ENCODE measurements at regions not wholly inside any gene's neighbourhood (a gene's known extent, or its start where the extent isn't known, plus 50 kb on each side); places are given as distances from the start of the nearest gene placed in this dataset.

DNA sequence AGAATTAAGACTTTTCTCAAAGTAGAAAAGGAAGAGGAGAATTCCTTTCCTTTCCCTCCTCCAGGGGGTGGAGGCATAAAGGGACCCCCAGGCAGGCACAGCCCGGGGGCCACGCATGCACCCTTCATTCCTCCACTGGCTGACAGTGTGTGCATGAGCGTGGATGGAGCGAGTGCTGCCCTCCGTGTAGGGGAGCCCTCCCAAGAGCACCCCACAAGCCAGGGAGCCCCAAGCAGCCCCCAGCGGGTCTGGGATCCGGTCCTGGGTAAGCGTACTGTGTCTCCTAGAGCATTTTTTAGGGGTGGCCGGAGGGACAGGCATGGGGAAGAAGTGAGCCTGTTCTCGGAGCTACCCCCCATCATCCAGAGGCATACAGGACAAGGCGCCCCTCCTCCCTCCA lies 120.5 kb downstream of the SIK1 start:
- Histone ChIP-seq H3K27ac (ENCODE audit: low read depth, low read length) (no peak overlapping the region), H3K79me2 (ENCODE audit: insufficient read depth, low read length) (no peaks in the 10 kb centered on the region), H3K9me3 (ENCODE audit: low read depth, low read length) (no peaks in the 10 kb centered on the region), H3K4me2 (ENCODE audit: insufficient read depth, low read length) (no peak overlapping the region), H3K4me1 (ENCODE audit: insufficient read depth, low read length) (peaks cover 4% of the 10 kb centered on the region), H4K20me1 (ENCODE audit: insufficient read depth, low read length) (no peaks in the 10 kb centered on the region), H3K4me3 (ENCODE audit: insufficient read depth, low read length) (no peak overlapping the region), H3K27me3 (ENCODE audit: insufficient read depth, low read length) (peaks cover 5% of the 10 kb centered on the region), H3K36me3 (ENCODE audit: insufficient read depth, low read length) (no peaks in the 10 kb centered on the region), H2AFZ (ENCODE audit: low read length) (no peak overlapping the region)
- TF ChIP-seq, protein P1, sequence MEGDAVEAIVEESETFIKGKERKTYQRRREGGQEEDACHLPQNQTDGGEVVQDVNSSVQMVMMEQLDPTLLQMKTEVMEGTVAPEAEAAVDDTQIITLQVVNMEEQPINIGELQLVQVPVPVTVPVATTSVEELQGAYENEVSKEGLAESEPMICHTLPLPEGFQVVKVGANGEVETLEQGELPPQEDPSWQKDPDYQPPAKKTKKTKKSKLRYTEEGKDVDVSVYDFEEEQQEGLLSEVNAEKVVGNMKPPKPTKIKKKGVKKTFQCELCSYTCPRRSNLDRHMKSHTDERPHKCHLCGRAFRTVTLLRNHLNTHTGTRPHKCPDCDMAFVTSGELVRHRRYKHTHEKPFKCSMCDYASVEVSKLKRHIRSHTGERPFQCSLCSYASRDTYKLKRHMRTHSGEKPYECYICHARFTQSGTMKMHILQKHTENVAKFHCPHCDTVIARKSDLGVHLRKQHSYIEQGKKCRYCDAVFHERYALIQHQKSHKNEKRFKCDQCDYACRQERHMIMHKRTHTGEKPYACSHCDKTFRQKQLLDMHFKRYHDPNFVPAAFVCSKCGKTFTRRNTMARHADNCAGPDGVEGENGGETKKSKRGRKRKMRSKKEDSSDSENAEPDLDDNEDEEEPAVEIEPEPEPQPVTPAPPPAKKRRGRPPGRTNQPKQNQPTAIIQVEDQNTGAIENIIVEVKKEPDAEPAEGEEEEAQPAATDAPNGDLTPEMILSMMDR (IDR thresholded peaks at IDR 0.05; ENCODE audit: extremely low read depth, low read depth, low read length) = no peak
- no peak for DNase-seq (ENCODE audit: insufficient read length, low spot score, missing footprints)

DNA sequence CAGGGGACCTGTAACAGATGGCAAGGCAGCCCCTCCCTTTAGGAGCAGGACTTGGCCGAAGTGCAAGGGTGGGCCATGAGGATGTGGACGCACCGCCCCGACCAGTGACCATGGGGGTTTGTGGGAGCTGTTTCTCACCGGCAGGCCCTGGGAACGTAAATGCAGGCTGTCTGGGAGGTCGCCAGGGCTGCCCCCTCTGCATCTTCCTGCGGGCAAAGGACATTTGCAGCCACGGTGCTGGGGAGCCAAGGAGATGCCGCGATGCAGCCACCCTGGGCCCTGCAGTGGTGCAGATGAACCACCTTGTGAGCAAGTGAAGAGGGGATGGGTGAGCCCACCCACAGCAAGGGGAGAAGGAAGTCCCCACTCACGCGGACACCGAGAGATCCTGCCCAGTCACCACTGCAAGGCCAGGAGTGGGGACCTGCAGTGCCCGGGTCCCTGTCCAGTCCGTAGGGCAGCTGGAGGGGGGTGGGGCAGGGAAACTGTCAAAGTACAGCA lies 121.1 kb downstream of the SIK1 start:
- H3K9me3 ChIP-seq (ENCODE audit: low read depth, low read length) = no peaks in the 10 kb centered on the region
- H3K4me2 ChIP-seq (ENCODE audit: insufficient read depth, low read length) = no peak overlapping the region
- H3K36me3 ChIP-seq (ENCODE audit: insufficient read depth, low read length) = no peaks in the 10 kb centered on the region
- H3K4me1 ChIP-seq (ENCODE audit: insufficient read depth, low read length) = peaks cover 4% of the 10 kb centered on the region
- no peak overlapping the region for H3K27ac ChIP-seq (ENCODE audit: low read depth, low read length)
- no peaks in the 10 kb centered on the region for H3K79me2 ChIP-seq (ENCODE audit: insufficient read depth, low read length)
- H4K20me1 ChIP-seq (ENCODE audit: insufficient read depth, low read length) = no peaks in the 10 kb centered on the region
- no peak for DNase-seq (ENCODE audit: insufficient read length, low spot score, missing footprints)
- no peak overlapping the region for H3K4me3 ChIP-seq (ENCODE audit: insufficient read depth, low read length)
- H2AFZ ChIP-seq (ENCODE audit: low read length) = no peak overlapping the region
- TF ChIP-seq, protein P1 (IDR thresholded peaks at IDR 0.05; ENCODE audit: extremely low read depth, low read depth, low read length) = no peak
- H3K27me3 ChIP-seq (ENCODE audit: insufficient read depth, low read length) = peaks cover 5% of the 10 kb centered on the region

- Histone ChIP-seq H3K27me3 (ENCODE audit: insufficient read depth, low read length) (peaks cover 5% of the 10 kb centered on the region), H2AFZ (ENCODE audit: low read length) (no peak overlapping the region), H3K4me3 (ENCODE audit: insufficient read depth, low read length) (no peak overlapping the region), H4K20me1 (ENCODE audit: insufficient read depth, low read length) (no peaks in the 10 kb centered on the region), H3K4me1 (ENCODE audit: insufficient read depth, low read length) (peaks cover 4% of the 10 kb centered on the region), H3K9me3 (ENCODE audit: low read depth, low read length) (no peaks in the 10 kb centered on the region), H3K79me2 (ENCODE audit: insufficient read depth, low read length) (no peaks in the 10 kb centered on the region), H3K27ac (ENCODE audit: low read depth, low read length) (no peak overlapping the region), H3K4me2 (ENCODE audit: insufficient read depth, low read length) (no peak overlapping the region), H3K36me3 (ENCODE audit: insufficient read depth, low read length) (no peaks in the 10 kb centered on the region)
- TF ChIP-seq, protein P1 (IDR thresholded peaks at IDR 0.05; ENCODE audit: extremely low read depth, low read depth, low read length) = no peak
- DNase-seq (ENCODE audit: insufficient read length, low spot score, missing footprints) = no peak
These were observed 121.6 kb downstream of the SIK1 start for GRCh38 chr21:43305336-43305665.

GRCh38 chr21:43304621-43305335 lies 122.2 kb downstream of the SIK1 start:
- Histone ChIP-seq H3K9me3 (ENCODE audit: low read depth, low read length) (no peaks in the 10 kb centered on the region), H3K36me3 (ENCODE audit: insufficient read depth, low read length) (no peaks in the 10 kb centered on the region), H3K4me2 (ENCODE audit: insufficient read depth, low read length) (no peak overlapping the region), H3K79me2 (ENCODE audit: insufficient read depth, low read length) (no peaks in the 10 kb centered on the region), H2AFZ (ENCODE audit: low read length) (no peak overlapping the region), H3K4me3 (ENCODE audit: insufficient read depth, low read length) (no peak overlapping the region), H3K4me1 (ENCODE audit: insufficient read depth, low read length) (peaks cover 4% of the 10 kb centered on the region), H3K27me3 (ENCODE audit: insufficient read depth, low read length) (peaks cover 5% of the 10 kb centered on the region), H3K27ac (ENCODE audit: low read depth, low read length) (no peak overlapping the region), H4K20me1 (ENCODE audit: insufficient read depth, low read length) (no peaks in the 10 kb centered on the region)
- TF ChIP-seq, protein P1 (IDR thresholded peaks at IDR 0.05; ENCODE audit: extremely low read depth, low read depth, low read length) = no peak
- no peak for DNase-seq (ENCODE audit: insufficient read length, low spot score, missing footprints)

Data from osteoblast (primary cell).